Neural crest cell (in vitro differentiated cells): ENCODE measurements at regions not wholly inside any gene's neighbourhood (a gene's known extent, or its start where the extent isn't known, plus 50 kb on each side); places are given as distances from the start of the nearest gene placed in this dataset.

Source experiments
- DNase-seq: peaks from one replicate; pipeline ENCODE4 v3.0.0; 2021; ENCODE audit warnings: low read depth, mixed read lengths, low spot score
- H3K27ac Mint-ChIP-seq: one replicate; pipeline ENCODE4 v1.8.0; 2021; ENCODE audit warnings: mild to moderate bottlenecking, mixed read lengths; ENCODE audit not compliant: unreplicated experiment
- H3K27me3 Mint-ChIP-seq: 2 replicates; pipeline ENCODE4 v1.8.0; 2021; ENCODE audit warnings: low read depth, mild to moderate bottlenecking, mixed read lengths
- H3K36me3 Mint-ChIP-seq: 2 replicates; pipeline ENCODE4 v1.8.0; 2021; ENCODE audit warnings: low read depth, mild to moderate bottlenecking, mixed read lengths
- H3K4me1 Mint-ChIP-seq: 2 replicates; pipeline ENCODE4 v1.8.0; 2021; ENCODE audit warnings: mixed read lengths
- H3K4me3 Mint-ChIP-seq: one replicate; pipeline ENCODE4 v1.8.0; 2021; ENCODE audit warnings: mild to moderate bottlenecking, mixed read lengths
- H3K9me3 Mint-ChIP-seq: 2 replicates; pipeline ENCODE4 v1.8.0; 2021; ENCODE audit warnings: mixed read lengths
- TF ChIP-seq, protein P1 (sequence below): fragments of 200-600 bp; sonication (generic); conservative IDR thresholded peaks from 2 replicates; pipeline ENCODE4 v1.5.0; 2021; ENCODE audit warnings: antibody characterized with exemption, mild to moderate bottlenecking

DNA sequence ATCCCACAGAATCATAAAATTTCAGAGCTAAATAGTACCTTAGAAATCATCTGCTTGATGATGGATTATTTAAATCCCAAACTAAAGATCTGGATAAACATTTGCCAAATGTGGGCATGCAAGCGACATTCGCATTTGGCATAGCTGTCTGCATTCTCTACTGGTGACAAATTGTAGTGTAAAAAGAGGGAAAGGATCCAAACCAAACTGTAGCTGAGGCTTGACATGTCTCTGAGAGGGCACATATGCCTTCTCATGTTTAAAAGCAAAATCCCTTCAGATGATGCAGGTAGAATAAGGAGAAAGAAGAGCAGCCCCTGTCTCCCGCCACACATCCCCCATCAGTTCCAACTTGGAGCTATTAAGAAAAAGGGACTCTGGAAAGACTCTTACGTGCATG is 257.5 kb upstream of the MTNR1B start:
- TF ChIP-seq, protein P1, sequence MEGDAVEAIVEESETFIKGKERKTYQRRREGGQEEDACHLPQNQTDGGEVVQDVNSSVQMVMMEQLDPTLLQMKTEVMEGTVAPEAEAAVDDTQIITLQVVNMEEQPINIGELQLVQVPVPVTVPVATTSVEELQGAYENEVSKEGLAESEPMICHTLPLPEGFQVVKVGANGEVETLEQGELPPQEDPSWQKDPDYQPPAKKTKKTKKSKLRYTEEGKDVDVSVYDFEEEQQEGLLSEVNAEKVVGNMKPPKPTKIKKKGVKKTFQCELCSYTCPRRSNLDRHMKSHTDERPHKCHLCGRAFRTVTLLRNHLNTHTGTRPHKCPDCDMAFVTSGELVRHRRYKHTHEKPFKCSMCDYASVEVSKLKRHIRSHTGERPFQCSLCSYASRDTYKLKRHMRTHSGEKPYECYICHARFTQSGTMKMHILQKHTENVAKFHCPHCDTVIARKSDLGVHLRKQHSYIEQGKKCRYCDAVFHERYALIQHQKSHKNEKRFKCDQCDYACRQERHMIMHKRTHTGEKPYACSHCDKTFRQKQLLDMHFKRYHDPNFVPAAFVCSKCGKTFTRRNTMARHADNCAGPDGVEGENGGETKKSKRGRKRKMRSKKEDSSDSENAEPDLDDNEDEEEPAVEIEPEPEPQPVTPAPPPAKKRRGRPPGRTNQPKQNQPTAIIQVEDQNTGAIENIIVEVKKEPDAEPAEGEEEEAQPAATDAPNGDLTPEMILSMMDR: no peak
- Mint-ChIP-seq H3K9me3 (peaks cover 7% of the 10 kb centered on the region), H3K27me3 (peaks cover 3% of the 10 kb centered on the region), H3K4me1 (peaks cover 23% of the 10 kb centered on the region), H3K36me3 (no peaks in the 10 kb centered on the region), H3K27ac (no peak overlapping the region), H3K4me3 (no peak overlapping the region)
- DNase-seq: no peak

DNA sequence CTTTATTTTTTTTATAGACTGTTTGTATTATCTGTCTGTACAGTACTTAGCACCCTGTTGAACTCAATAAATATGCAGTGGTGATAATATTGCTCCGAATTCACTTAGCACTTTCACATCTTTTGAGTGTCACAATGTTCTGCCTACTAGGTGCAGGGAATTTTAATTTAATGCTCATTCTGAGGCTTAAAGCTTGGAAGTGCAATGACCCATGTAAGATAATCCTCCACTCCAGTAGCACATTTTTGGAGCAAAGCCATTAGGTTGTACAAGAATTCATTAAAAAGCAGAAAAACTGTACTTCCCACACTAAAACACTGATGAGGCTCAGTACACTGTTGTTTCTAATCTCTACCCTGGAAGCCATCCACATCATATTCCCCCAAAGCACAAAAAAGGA is 255.3 kb upstream of the MTNR1B start:
- H3K36me3 Mint-ChIP-seq: no peaks in the 10 kb centered on the region
- no peak for DNase-seq
- H3K27me3 Mint-ChIP-seq: peaks cover 3% of the 10 kb centered on the region
- TF ChIP-seq, protein P1: no peak
- H3K4me3 Mint-ChIP-seq: peak overlapping the region; percentile 28
- H3K4me1 Mint-ChIP-seq: peaks cover 18% of the 10 kb centered on the region
- peaks cover 7% of the 10 kb centered on the region for H3K9me3 Mint-ChIP-seq
- H3K27ac Mint-ChIP-seq: no peak overlapping the region

DNA sequence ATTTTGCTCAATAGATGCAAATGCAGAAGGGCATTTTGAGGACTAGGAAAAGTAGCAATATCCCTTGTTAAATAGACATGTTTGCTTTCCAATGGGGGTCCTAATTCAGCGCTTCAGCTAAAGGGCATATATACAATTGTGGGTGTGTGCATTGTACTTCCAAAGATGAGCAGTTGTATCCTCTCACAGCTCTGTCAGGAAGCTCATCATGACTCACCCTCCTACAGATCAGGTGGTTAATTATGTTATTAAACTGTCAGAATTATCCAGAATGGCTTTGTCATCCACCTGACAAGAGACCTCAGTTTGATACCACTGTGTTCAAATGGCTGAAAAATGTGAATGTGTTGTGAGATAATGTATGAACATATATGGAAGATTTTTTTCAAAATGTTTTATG is 252.2 kb upstream of the MTNR1B start:
- DNase-seq: no peak
- TF ChIP-seq, protein P1: no peak
- no peak overlapping the region for H3K27ac Mint-ChIP-seq
- H3K27me3 Mint-ChIP-seq: no peaks in the 10 kb centered on the region
- H3K4me1 Mint-ChIP-seq: peaks cover 18% of the 10 kb centered on the region
- no peak overlapping the region for H3K4me3 Mint-ChIP-seq
- H3K36me3 Mint-ChIP-seq: peaks cover 5% of the 10 kb centered on the region
- peaks cover 10% of the 10 kb centered on the region for H3K9me3 Mint-ChIP-seq

DNA sequence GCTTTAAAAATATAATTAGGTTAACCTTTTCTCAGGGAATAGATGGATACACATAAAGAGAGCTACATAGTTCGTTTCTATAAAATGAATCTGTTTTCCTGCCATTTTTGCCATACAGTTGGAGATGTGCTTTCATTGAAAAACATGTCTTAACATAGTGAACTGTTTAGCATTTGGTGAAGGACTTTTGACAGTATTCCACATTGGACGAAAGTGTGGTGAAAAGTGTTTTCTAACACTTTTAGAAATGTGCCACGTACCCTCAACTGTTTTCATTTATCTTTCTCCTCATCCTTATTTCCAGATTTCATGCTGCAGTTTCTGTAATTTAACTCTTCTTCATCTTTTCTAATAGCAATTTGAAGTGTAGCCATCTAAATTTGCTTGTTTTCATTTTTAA is 249.1 kb upstream of the MTNR1B start:
- Mint-ChIP-seq H3K27ac (no peak overlapping the region), H3K4me1 (peaks cover 3% of the 10 kb centered on the region), H3K4me3 (no peak overlapping the region), H3K9me3 (peaks cover 12% of the 10 kb centered on the region), H3K27me3 (no peaks in the 10 kb centered on the region), H3K36me3 (peaks cover 13% of the 10 kb centered on the region)
- DNase-seq: no peak
- TF ChIP-seq, protein P1: no peak

DNA sequence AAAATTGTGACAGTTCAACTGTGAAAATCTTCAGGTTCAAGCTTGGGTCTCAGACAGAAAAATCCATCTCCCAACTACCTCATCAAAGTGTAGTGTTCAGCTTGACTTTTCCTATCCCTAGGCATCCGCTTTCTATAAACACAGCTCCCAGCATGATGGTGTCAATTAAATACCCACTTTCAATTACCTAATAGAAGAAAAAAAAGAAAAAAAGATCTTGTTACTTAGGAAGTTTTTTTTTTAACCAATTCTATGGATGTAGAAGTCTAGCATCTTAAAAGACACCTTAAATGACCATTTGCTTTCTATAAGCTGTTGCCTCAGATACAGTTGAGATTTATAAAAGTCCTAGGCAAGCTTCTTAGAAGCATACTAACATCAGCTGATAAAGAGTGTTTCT is 244.1 kb upstream of the MTNR1B start:
- H3K9me3 Mint-ChIP-seq: peaks cover 5% of the 10 kb centered on the region
- H3K36me3 Mint-ChIP-seq: peaks cover 13% of the 10 kb centered on the region
- H3K27ac Mint-ChIP-seq: no peak overlapping the region
- no peak overlapping the region for H3K4me3 Mint-ChIP-seq
- peaks cover 9% of the 10 kb centered on the region for H3K4me1 Mint-ChIP-seq
- TF ChIP-seq, protein P1: no peak
- no peaks in the 10 kb centered on the region for H3K27me3 Mint-ChIP-seq
- no peak for DNase-seq

DNA sequence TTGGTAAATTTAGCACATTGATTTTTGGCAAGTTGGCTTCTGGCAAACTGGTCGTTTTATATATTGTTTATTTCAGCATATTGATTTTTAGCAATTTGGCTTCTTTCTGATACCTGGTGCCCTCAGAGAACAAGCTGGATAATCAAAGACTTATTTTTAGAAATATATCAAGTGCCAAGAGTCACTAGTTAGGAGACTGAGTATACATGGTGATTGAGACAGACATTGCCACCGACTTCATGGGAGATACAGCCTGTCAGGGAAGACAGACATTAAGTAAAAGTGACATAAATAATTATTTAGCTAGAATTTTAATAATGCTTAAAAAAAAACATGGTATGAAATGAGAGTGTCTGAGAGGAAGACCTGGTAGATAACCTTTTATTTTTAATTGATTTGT is 242.3 kb upstream of the MTNR1B start:
- Mint-ChIP-seq H3K9me3 (peaks cover 2% of the 10 kb centered on the region), H3K4me3 (no peak overlapping the region), H3K4me1 (peaks cover 9% of the 10 kb centered on the region), H3K27ac (no peak overlapping the region), H3K27me3 (no peaks in the 10 kb centered on the region), H3K36me3 (peaks cover 10% of the 10 kb centered on the region)
- TF ChIP-seq, protein P1: no peak
- DNase-seq: no peak
